HG02943 (cell line): ENCODE measurements at regions not wholly inside any gene's neighbourhood (a gene's known extent, or its start where the extent isn't known, plus 50 kb on each side); places are given as distances from the start of the nearest gene placed in this dataset.
"Not testable (repeated sequence)": the region's sequence is repeated elsewhere in the genome, so short reads cannot be mapped to it uniquely, and the experiment has no call there.

Source experiments
- ATAC-seq: cut with Tn5 transposase; IDR thresholded peaks from one replicate; pipeline ENCODE4 v1.9.1; 2021; ENCODE audit warnings: mild to moderate bottlenecking, low read depth, moderate library complexity; ENCODE audit not compliant: unreplicated experiment

GRCh38 chr7:10779465-10780399 is 193.9 kb upstream of the PHF14 start:
- no peak for ATAC-seq

- no peak for ATAC-seq
Observed at GRCh38 chr7:10780400-10780747, 193.3 kb upstream of the PHF14 start.

GRCh38 chr7:10786976-10787375 is 186.7 kb upstream of the PHF14 start:
- ATAC-seq = not testable (repeated sequence)

- ATAC-seq = no peak
Observed at GRCh38 chr7:10789170-10789569, 184.5 kb upstream of the PHF14 start.

- ATAC-seq = no peak
Observed at GRCh38 chr7:10790910-10791309, 182.8 kb upstream of the PHF14 start.

- no peak for ATAC-seq
Observed at GRCh38 chr7:10793995-10794775, 179.5 kb upstream of the PHF14 start.

- no peak for ATAC-seq
Observed at GRCh38 chr7:10797157-10797556, 176.5 kb upstream of the PHF14 start.

- ATAC-seq = no peak
Observed at GRCh38 chr7:10798044-10798443, 175.6 kb upstream of the PHF14 start.

GRCh38 chr7:10799475-10799874 is 174.2 kb upstream of the PHF14 start:
- ATAC-seq = no peak

GRCh38 chr7:10802011-10802410 is 171.7 kb upstream of the PHF14 start:
- no peak for ATAC-seq

- no peak for ATAC-seq
Observed at GRCh38 chr7:10802526-10802925, 171.1 kb upstream of the PHF14 start.

GRCh38 chr7:10803720-10804119 is 170.0 kb upstream of the PHF14 start:
- ATAC-seq = no peak

- no peak for ATAC-seq
Observed at GRCh38 chr7:10804770-10805169, 168.9 kb upstream of the PHF14 start.

GRCh38 chr7:10815546-10815945 is 158.1 kb upstream of the PHF14 start:
- ATAC-seq = no peak

GRCh38 chr7:10821156-10821555 is 152.5 kb upstream of the PHF14 start:
- ATAC-seq = no peak

GRCh38 chr7:10824154-10824553 is 149.5 kb upstream of the PHF14 start:
- no peak for ATAC-seq

GRCh38 chr7:10838228-10838627 is 135.4 kb upstream of the PHF14 start:
- ATAC-seq = no peak

- no peak for ATAC-seq
Observed at GRCh38 chr7:10845225-10845624, 128.4 kb upstream of the PHF14 start.

GRCh38 chr7:10855583-10855982 is 118.1 kb upstream of the PHF14 start:
- no peak for ATAC-seq

- no peak for ATAC-seq
Observed at GRCh38 chr7:10860516-10860915, 113.2 kb upstream of the PHF14 start.

- ATAC-seq = no peak
Observed at GRCh38 chr7:10863476-10863875, 110.2 kb upstream of the PHF14 start.

GRCh38 chr7:10874666-10875065 is 99.0 kb upstream of the PHF14 start:
- ATAC-seq = no peak
